ENCODE measurements at regions not wholly inside any gene's neighbourhood (a gene's known extent, or its start where the extent isn't known, plus 50 kb on each side); places are given as distances from the start of the nearest gene placed in this dataset.
"Not testable (repeated sequence)": the region's sequence is repeated elsewhere in the genome, so short reads cannot be mapped to it uniquely, and the experiment has no call there.

DNA sequence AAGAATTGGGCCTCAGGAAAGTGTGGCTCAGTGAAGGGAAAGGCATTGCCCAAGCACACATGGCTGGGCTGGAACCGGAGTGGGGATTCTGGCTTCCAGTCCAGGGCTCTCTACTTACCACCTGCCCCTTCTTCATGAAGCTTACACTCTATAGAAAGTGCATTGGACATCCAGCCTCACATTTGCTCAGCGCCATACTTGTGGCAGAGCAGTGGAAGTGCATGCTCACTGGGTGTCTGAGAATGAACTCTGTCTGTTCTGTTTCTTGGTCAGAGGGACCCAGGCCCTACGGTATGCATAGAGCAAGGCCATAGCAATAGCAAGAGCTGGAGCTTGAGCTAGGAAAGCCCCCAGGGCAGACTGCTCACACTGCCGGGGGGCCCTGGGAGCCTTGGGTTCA lies 1253.5 kb downstream of the TYW1 start:
- Histone ChIP-seq H3K4me3 (ENCODE audit: low read length) (no peak overlapping the region), H2BK15ac (replicated peaks; ENCODE audit: low read depth) (no peak overlapping the region), H3K36me3 (ENCODE audit: control insufficient read depth, insufficient read depth, low read length) (no peaks in the 10 kb centered on the region), H3K4ac (ENCODE audit: low read depth, low read length) (no peak overlapping the region), H3K23ac (ENCODE audit: low read length) (no peak overlapping the region), H2AK5ac (ENCODE audit: low read length) (no peak overlapping the region), H3K79me2 (ENCODE audit: control insufficient read depth, insufficient read depth, low read length) (no peaks in the 10 kb centered on the region), H3K27me3 (ENCODE audit: insufficient read depth, low read length, poor library complexity) (no peaks in the 10 kb centered on the region), H4K8ac (ENCODE audit: low read depth, low read length) (no peak overlapping the region), H3K9ac (ENCODE audit: low read length) (no peak overlapping the region), H3K18ac (ENCODE audit: low read length) (no peak overlapping the region), H2BK5ac (ENCODE audit: low read length) (no peak overlapping the region), H2BK120ac (ENCODE audit: low read depth, low read length) (no peak overlapping the region), H3K4me1 (ENCODE audit: control insufficient read depth, low read depth, low read length) (peaks cover 2% of the 10 kb centered on the region), H4K5ac (ENCODE audit: low read length) (no peak overlapping the region), H3K79me1 (ENCODE audit: low read length) (no peaks in the 10 kb centered on the region), H3K27ac (ENCODE audit: low read depth, low read length) (no peak overlapping the region), H3K56ac (ENCODE audit: low read length) (no peak overlapping the region), H3K4me2 (ENCODE audit: low read length) (no peak overlapping the region)
- WGBS (ENCODE audit: extremely low coverage, insufficient coverage, low lambda C conversion rate) = no CpG with 5 or more reads among the region's 4 CpGs
- peak; percentile 11 for DNase-seq

DNA sequence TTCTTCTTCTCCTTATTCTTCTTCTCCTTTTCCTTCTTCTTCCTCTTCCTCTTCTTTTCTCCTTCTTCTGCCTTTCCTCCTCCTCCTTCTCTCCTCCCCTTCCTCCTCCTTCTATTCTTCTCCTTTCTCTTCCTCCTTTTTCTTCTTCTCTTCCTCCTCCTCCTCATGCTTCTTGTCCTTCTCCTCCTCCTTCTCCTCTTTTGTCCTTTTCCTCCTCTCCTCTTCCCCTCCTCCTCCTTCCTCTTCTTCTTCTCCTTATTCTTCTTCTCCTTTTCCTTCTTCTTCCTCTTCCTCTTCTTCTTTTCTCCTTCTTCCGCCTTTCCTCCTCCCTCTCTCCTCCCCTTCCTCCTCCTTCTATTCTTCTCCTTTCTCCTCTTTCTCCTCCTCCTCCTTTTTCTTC lies 1258.2 kb downstream of the TYW1 start:
- not testable (repeated sequence) for H3K27ac ChIP-seq (ENCODE audit: low read depth, low read length); H3K4ac ChIP-seq (ENCODE audit: low read depth, low read length); H3K23ac ChIP-seq (ENCODE audit: low read length); H3K18ac ChIP-seq (ENCODE audit: low read length); H3K4me2 ChIP-seq (ENCODE audit: low read length); H3K27me3 ChIP-seq (ENCODE audit: insufficient read depth, low read length, poor library complexity); H4K8ac ChIP-seq (ENCODE audit: low read depth, low read length); H2BK120ac ChIP-seq (ENCODE audit: low read depth, low read length); H3K79me1 ChIP-seq (ENCODE audit: low read length); H3K36me3 ChIP-seq (ENCODE audit: control insufficient read depth, insufficient read depth, low read length); H2BK15ac ChIP-seq (replicated peaks; ENCODE audit: low read depth); DNase-seq; H3K4me1 ChIP-seq (ENCODE audit: control insufficient read depth, low read depth, low read length); H4K5ac ChIP-seq (ENCODE audit: low read length); H2AK5ac ChIP-seq (ENCODE audit: low read length); H3K56ac ChIP-seq (ENCODE audit: low read length); H3K79me2 ChIP-seq (ENCODE audit: control insufficient read depth, insufficient read depth, low read length); H3K4me3 ChIP-seq (ENCODE audit: low read length); H2BK5ac ChIP-seq (ENCODE audit: low read length); H3K9ac ChIP-seq (ENCODE audit: low read length)
- no CpG with 5 or more reads among the region's 1 CpG for WGBS (ENCODE audit: extremely low coverage, insufficient coverage, low lambda C conversion rate)

DNA sequence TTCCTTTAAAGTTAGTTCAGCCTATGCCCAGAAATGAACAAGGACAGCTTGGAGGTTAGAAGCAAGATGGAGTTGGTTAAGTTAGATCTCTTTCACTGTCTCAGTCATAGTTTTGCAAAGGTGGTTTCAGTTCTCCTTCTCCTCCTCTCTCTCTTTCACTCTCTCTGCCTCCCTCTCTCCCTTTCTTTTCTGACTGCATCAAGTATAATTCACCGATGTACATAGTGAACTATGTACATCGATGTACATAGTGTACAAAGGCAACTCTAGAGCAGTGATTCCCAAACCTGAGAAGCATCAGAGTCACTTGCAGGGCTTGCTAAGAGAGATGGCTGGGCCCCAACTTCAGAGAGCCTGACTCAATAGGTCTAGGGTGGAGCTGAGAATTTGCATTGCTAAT lies 1259.7 kb downstream of the TYW1 start:
- no CpG with 5 or more reads among the region's 2 CpGs for WGBS (ENCODE audit: extremely low coverage, insufficient coverage, low lambda C conversion rate)

DNA sequence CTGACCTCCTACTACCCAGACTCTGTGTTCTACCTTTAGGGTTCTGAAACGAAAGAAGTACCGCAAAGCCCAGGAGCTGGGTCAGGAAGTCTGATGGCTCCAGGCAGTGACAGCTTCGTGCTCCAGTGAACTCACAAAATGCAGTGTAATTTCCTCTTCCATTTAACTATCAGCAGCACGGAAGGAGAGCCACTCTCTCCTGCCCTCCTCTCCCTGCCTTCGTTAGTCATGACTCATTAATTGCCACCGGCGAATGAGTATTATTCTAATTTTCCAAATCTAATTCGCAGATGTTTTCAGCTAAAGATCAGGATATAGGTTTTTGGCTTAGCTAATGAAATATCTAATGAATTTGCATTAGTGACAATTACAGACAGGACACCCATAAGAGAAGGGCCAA lies 1262.0 kb downstream of the TYW1 start:
- no peak overlapping the region for H2BK15ac ChIP-seq (replicated peaks; ENCODE audit: low read depth)
- H3K4me2 ChIP-seq (ENCODE audit: low read length) = no peak overlapping the region
- no peak overlapping the region for H4K5ac ChIP-seq (ENCODE audit: low read length)
- no peak for DNase-seq
- H3K9ac ChIP-seq (ENCODE audit: low read length) = no peak overlapping the region
- H3K27ac ChIP-seq (ENCODE audit: low read depth, low read length) = no peak overlapping the region
- no peak overlapping the region for H3K4ac ChIP-seq (ENCODE audit: low read depth, low read length)
- H3K36me3 ChIP-seq (ENCODE audit: control insufficient read depth, insufficient read depth, low read length) = no peaks in the 10 kb centered on the region
- no peak overlapping the region for H3K23ac ChIP-seq (ENCODE audit: low read length)
- H3K18ac ChIP-seq (ENCODE audit: low read length) = no peak overlapping the region
- no peak overlapping the region for H2BK120ac ChIP-seq (ENCODE audit: low read depth, low read length)
- H2AK5ac ChIP-seq (ENCODE audit: low read length) = no peak overlapping the region
- no peak overlapping the region for H2BK5ac ChIP-seq (ENCODE audit: low read length)
- H3K4me3 ChIP-seq (ENCODE audit: low read length) = no peak overlapping the region
- no peaks in the 10 kb centered on the region for H3K79me1 ChIP-seq (ENCODE audit: low read length)
- no peaks in the 10 kb centered on the region for H3K79me2 ChIP-seq (ENCODE audit: control insufficient read depth, insufficient read depth, low read length)
- H4K8ac ChIP-seq (ENCODE audit: low read depth, low read length) = no peak overlapping the region
- no peak overlapping the region for H3K56ac ChIP-seq (ENCODE audit: low read length)
- no peaks in the 10 kb centered on the region for H3K27me3 ChIP-seq (ENCODE audit: insufficient read depth, low read length, poor library complexity)
- no CpG with 5 or more reads among the region's 8 CpGs for WGBS (ENCODE audit: extremely low coverage, insufficient coverage, low lambda C conversion rate)
- H3K4me1 ChIP-seq (ENCODE audit: control insufficient read depth, low read depth, low read length) = peaks cover 1% of the 10 kb centered on the region

More for the DNA sequence above, 1259.7 kb downstream of the TYW1 start:
- DNase-seq = peak; percentile 48
- H3K4ac ChIP-seq (ENCODE audit: low read depth, low read length) = no peak overlapping the region
- H3K27ac ChIP-seq (ENCODE audit: low read depth, low read length) = no peak overlapping the region
- no peak overlapping the region for H2BK5ac ChIP-seq (ENCODE audit: low read length)
- H3K4me1 ChIP-seq (ENCODE audit: control insufficient read depth, low read depth, low read length) = peaks cover 1% of the 10 kb centered on the region
- H3K18ac ChIP-seq (ENCODE audit: low read length) = no peak overlapping the region
- no peaks in the 10 kb centered on the region for H3K36me3 ChIP-seq (ENCODE audit: control insufficient read depth, insufficient read depth, low read length)
- H3K4me2 ChIP-seq (ENCODE audit: low read length) = no peak overlapping the region
- H3K23ac ChIP-seq (ENCODE audit: low read length) = no peak overlapping the region
- no peak overlapping the region for H4K5ac ChIP-seq (ENCODE audit: low read length)
- no peaks in the 10 kb centered on the region for H3K79me2 ChIP-seq (ENCODE audit: control insufficient read depth, insufficient read depth, low read length)
- H3K79me1 ChIP-seq (ENCODE audit: low read length) = no peaks in the 10 kb centered on the region
- no peak overlapping the region for H3K56ac ChIP-seq (ENCODE audit: low read length)
- H3K27me3 ChIP-seq (ENCODE audit: insufficient read depth, low read length, poor library complexity) = no peaks in the 10 kb centered on the region
- H4K8ac ChIP-seq (ENCODE audit: low read depth, low read length) = no peak overlapping the region
- H2BK15ac ChIP-seq (replicated peaks; ENCODE audit: low read depth) = no peak overlapping the region
- no peak overlapping the region for H2AK5ac ChIP-seq (ENCODE audit: low read length)
- H3K9ac ChIP-seq (ENCODE audit: low read length) = no peak overlapping the region
- no peak overlapping the region for H2BK120ac ChIP-seq (ENCODE audit: low read depth, low read length)
- no peak overlapping the region for H3K4me3 ChIP-seq (ENCODE audit: low read length)

DNA sequence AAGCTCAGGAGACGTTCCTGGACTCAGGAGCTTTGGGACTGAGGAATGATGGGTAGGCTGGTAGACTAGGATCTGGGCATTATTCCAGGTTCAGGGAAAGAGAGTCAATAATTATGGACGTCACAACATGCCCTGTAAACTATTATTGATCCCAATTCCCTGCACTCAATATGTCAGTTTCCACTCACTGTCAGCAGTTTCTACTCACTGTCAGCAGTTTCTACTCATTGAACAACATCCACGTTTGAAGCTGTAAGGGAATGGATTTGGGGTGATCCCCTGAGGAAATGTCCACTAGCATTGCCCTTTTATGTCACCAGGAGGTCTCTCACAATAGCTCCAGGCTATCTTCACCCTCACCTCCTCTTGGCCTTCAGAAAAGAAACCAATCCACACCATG lies 1268.6 kb downstream of the TYW1 start:
- H2BK15ac ChIP-seq (replicated peaks; ENCODE audit: low read depth) = no peak overlapping the region

DNA sequence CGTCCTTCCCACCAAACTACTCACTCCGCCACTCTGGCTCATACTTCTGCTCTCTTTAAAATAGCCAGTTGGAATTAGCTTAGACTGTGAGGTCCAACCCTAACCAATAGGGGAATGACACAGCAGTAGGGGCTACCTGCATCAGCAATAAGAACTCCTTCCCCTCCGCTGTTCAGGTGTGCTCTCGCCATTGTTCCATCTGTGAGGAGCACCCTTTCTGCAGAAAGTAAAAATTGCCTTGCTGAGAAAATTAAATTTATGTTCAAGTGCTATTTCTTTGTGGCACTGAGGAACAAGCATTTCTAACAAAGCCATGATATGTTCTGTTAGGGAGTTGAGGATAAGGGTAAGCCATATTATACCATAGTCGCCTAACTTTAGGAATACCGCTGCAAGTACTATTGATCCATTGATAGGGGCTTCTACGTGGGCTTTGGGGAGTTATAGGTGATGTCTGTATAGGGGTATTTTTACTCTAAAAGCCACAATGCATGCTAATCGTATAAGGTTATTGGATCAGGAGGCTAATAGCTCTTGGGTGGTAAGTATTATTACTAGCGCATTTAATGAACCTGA lies 1269.5 kb downstream of the TYW1 start:
- H4K5ac ChIP-seq (ENCODE audit: low read length) = no peak overlapping the region
- no peak overlapping the region for H3K9ac ChIP-seq (ENCODE audit: low read length)
- H3K4me3 ChIP-seq (ENCODE audit: low read length) = no peak overlapping the region
- DNase-seq = no peak
- WGBS (ENCODE audit: extremely low coverage, insufficient coverage, low lambda C conversion rate) = no CpG with 5 or more reads among the region's 9 CpGs
- H3K4me2 ChIP-seq (ENCODE audit: low read length) = no peak overlapping the region
- H3K23ac ChIP-seq (ENCODE audit: low read length) = no peak overlapping the region
- H3K79me1 ChIP-seq (ENCODE audit: low read length) = no peaks in the 10 kb centered on the region
- no peaks in the 10 kb centered on the region for H3K36me3 ChIP-seq (ENCODE audit: control insufficient read depth, insufficient read depth, low read length)
- H4K8ac ChIP-seq (ENCODE audit: low read depth, low read length) = no peak overlapping the region
- H3K4me1 ChIP-seq (ENCODE audit: control insufficient read depth, low read depth, low read length) = no peaks in the 10 kb centered on the region
- H3K79me2 ChIP-seq (ENCODE audit: control insufficient read depth, insufficient read depth, low read length) = no peaks in the 10 kb centered on the region
- no peak overlapping the region for H2AK5ac ChIP-seq (ENCODE audit: low read length)
- no peak overlapping the region for H2BK120ac ChIP-seq (ENCODE audit: low read depth, low read length)
- H3K27ac ChIP-seq (ENCODE audit: low read depth, low read length) = no peak overlapping the region
- H2BK15ac ChIP-seq (replicated peaks; ENCODE audit: low read depth) = no peak overlapping the region
- H3K27me3 ChIP-seq (ENCODE audit: insufficient read depth, low read length, poor library complexity) = no peaks in the 10 kb centered on the region
- no peak overlapping the region for H3K18ac ChIP-seq (ENCODE audit: low read length)
- no peak overlapping the region for H3K4ac ChIP-seq (ENCODE audit: low read depth, low read length)
- H3K56ac ChIP-seq (ENCODE audit: low read length) = no peak overlapping the region
- H2BK5ac ChIP-seq (ENCODE audit: low read length) = no peak overlapping the region

More for the DNA sequence above, 1268.6 kb downstream of the TYW1 start:
- no CpG with 5 or more reads among the region's 3 CpGs for WGBS (ENCODE audit: extremely low coverage, insufficient coverage, low lambda C conversion rate)
- Histone ChIP-seq H3K9ac (ENCODE audit: low read length) (no peak overlapping the region), H3K4ac (ENCODE audit: low read depth, low read length) (no peak overlapping the region), H3K79me2 (ENCODE audit: control insufficient read depth, insufficient read depth, low read length) (no peaks in the 10 kb centered on the region), H2BK5ac (ENCODE audit: low read length) (no peak overlapping the region), H3K79me1 (ENCODE audit: low read length) (no peaks in the 10 kb centered on the region), H3K27me3 (ENCODE audit: insufficient read depth, low read length, poor library complexity) (no peaks in the 10 kb centered on the region), H4K5ac (ENCODE audit: low read length) (no peak overlapping the region), H3K56ac (ENCODE audit: low read length) (no peak overlapping the region), H3K23ac (ENCODE audit: low read length) (no peak overlapping the region), H3K4me2 (ENCODE audit: low read length) (no peak overlapping the region), H2BK120ac (ENCODE audit: low read depth, low read length) (no peak overlapping the region), H3K36me3 (ENCODE audit: control insufficient read depth, insufficient read depth, low read length) (no peaks in the 10 kb centered on the region), H2AK5ac (ENCODE audit: low read length) (no peak overlapping the region), H3K18ac (ENCODE audit: low read length) (no peak overlapping the region), H4K8ac (ENCODE audit: low read depth, low read length) (no peak overlapping the region), H3K4me3 (ENCODE audit: low read length) (no peak overlapping the region), H3K4me1 (ENCODE audit: control insufficient read depth, low read depth, low read length) (no peaks in the 10 kb centered on the region), H3K27ac (ENCODE audit: low read depth, low read length) (no peak overlapping the region)
- no peak for DNase-seq
